Neural crest cell (in vitro differentiated cells): ENCODE measurements at regions not wholly inside any gene's neighbourhood (a gene's known extent, or its start where the extent isn't known, plus 50 kb on each side); places are given as distances from the start of the nearest gene placed in this dataset.

Source experiments
- DNase-seq: peaks from one replicate; pipeline ENCODE4 v3.0.0; 2021; ENCODE audit warnings: low read depth, mixed read lengths, low spot score
- H3K27ac Mint-ChIP-seq: one replicate; pipeline ENCODE4 v1.8.0; 2021; ENCODE audit warnings: mild to moderate bottlenecking, mixed read lengths; ENCODE audit not compliant: unreplicated experiment
- H3K27me3 Mint-ChIP-seq: 2 replicates; pipeline ENCODE4 v1.8.0; 2021; ENCODE audit warnings: low read depth, mild to moderate bottlenecking, mixed read lengths
- H3K36me3 Mint-ChIP-seq: 2 replicates; pipeline ENCODE4 v1.8.0; 2021; ENCODE audit warnings: low read depth, mild to moderate bottlenecking, mixed read lengths
- H3K4me1 Mint-ChIP-seq: 2 replicates; pipeline ENCODE4 v1.8.0; 2021; ENCODE audit warnings: mixed read lengths
- H3K4me3 Mint-ChIP-seq: one replicate; pipeline ENCODE4 v1.8.0; 2021; ENCODE audit warnings: mild to moderate bottlenecking, mixed read lengths
- H3K9me3 Mint-ChIP-seq: 2 replicates; pipeline ENCODE4 v1.8.0; 2021; ENCODE audit warnings: mixed read lengths
- TF ChIP-seq, protein P1 (sequence below): fragments of 200-600 bp; sonication (generic); conservative IDR thresholded peaks from 2 replicates; pipeline ENCODE4 v1.5.0; 2021; ENCODE audit warnings: antibody characterized with exemption, mild to moderate bottlenecking

DNA sequence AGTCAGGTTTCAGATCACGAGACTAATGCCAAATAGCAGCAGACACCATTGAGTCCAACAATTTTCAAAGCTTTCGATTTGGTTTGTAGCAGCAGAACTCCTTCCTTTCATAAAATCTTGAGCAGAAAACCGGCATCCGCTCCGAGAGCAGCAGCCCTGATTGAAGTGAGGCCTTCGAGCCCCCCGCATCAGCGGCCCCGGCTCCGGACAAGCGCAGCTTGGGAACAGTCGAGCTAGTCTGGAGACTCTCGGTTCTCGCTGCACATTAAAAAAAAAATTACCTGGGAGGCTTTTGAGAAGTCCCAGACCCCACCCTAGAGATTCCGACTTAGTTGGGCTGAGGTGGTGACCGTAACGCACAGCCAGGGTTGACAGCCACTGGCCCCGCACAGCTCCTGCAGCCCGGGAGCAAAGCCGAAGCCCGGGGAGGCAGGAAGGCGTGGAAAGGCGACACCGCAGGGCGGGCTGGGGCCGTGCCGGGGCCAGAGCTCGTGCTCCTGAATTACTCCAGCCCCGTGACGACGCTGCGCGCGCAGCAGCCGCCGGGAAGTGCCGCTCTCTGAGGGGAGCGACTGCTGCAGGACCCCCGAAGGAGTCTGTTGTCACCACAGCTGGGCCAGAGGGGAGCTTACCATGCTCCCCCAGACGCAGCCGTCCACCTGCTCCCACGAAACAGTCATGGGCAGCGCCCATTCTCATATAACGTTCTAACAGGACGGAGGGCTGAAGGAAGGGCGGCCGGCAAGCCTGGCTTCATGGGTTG lies 57.8 kb downstream of the SPATA19 start:
- TF ChIP-seq, protein P1, sequence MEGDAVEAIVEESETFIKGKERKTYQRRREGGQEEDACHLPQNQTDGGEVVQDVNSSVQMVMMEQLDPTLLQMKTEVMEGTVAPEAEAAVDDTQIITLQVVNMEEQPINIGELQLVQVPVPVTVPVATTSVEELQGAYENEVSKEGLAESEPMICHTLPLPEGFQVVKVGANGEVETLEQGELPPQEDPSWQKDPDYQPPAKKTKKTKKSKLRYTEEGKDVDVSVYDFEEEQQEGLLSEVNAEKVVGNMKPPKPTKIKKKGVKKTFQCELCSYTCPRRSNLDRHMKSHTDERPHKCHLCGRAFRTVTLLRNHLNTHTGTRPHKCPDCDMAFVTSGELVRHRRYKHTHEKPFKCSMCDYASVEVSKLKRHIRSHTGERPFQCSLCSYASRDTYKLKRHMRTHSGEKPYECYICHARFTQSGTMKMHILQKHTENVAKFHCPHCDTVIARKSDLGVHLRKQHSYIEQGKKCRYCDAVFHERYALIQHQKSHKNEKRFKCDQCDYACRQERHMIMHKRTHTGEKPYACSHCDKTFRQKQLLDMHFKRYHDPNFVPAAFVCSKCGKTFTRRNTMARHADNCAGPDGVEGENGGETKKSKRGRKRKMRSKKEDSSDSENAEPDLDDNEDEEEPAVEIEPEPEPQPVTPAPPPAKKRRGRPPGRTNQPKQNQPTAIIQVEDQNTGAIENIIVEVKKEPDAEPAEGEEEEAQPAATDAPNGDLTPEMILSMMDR = no peak
- H3K27me3 Mint-ChIP-seq = peaks cover 9% of the 10 kb centered on the region
- DNase-seq = no peak

DNA sequence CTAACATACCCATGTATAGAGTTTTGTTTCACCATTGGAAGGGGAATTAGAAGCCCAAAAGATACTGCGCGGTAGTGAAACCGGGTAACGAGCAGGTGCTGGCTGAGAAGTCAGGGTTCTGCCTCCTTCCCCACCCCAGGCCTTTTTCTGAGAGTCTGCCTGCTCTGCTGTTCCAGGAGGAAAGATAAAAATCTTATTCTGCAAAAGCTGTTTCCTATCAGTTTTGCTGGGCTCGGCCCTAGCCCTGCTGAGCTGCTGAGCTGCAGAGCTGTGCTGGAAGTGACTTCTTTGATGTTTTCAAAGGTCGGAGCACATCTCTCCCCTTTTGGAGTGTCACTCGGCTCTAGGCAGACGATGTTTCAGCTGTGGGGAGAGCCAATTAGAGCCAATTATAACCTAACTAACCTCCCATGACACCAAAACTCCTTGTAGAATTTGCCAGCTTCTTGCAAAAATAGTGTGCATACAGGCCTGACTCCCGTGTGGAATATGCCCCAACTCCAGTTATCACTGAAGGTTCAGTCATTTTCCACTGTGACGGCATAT lies 59.4 kb downstream of the SPATA19 start:
- Mint-ChIP-seq H3K27ac (no peak overlapping the region), H3K27me3 (peaks cover 9% of the 10 kb centered on the region), H3K4me1 (no peaks in the 10 kb centered on the region), H3K4me3 (no peak overlapping the region), H3K36me3 (no peaks in the 10 kb centered on the region), H3K9me3 (peaks cover 9% of the 10 kb centered on the region)
- TF ChIP-seq, protein P1 = no peak
- no peak for DNase-seq

More for the DNA sequence above, 57.8 kb downstream of the SPATA19 start:
- H3K4me1 Mint-ChIP-seq = no peaks in the 10 kb centered on the region
- H3K4me3 Mint-ChIP-seq = no peak overlapping the region
- H3K27ac Mint-ChIP-seq = no peak overlapping the region
- no peaks in the 10 kb centered on the region for H3K36me3 Mint-ChIP-seq
- H3K9me3 Mint-ChIP-seq = peaks cover 6% of the 10 kb centered on the region

DNA sequence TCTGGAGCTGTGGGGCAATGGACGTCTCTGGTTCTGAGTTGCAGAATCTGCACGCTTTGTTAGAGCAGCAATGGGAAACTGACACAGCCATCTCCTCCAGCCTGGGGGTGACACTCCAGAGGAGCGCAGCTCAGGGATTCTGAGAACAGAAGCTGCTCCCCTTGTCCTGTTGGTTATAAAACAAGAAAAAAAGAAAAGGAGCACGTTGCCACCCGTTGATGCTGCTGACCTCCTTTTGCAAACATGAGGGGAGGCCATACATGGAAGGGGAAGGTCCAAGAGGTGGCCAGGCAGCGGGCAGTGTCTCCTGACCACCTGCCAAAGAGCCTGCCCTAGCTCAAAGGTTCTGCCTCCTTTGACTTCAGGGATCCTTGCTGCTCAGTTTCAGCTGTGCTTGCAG lies 61.0 kb downstream of the SPATA19 start:
- Mint-ChIP-seq H3K4me1 (no peaks in the 10 kb centered on the region), H3K36me3 (peaks cover under 1% of the 10 kb centered on the region), H3K27me3 (peaks cover 9% of the 10 kb centered on the region), H3K4me3 (no peak overlapping the region), H3K27ac (no peak overlapping the region), H3K9me3 (peaks cover 9% of the 10 kb centered on the region)
- no peak for DNase-seq
- TF ChIP-seq, protein P1 = no peak

DNA sequence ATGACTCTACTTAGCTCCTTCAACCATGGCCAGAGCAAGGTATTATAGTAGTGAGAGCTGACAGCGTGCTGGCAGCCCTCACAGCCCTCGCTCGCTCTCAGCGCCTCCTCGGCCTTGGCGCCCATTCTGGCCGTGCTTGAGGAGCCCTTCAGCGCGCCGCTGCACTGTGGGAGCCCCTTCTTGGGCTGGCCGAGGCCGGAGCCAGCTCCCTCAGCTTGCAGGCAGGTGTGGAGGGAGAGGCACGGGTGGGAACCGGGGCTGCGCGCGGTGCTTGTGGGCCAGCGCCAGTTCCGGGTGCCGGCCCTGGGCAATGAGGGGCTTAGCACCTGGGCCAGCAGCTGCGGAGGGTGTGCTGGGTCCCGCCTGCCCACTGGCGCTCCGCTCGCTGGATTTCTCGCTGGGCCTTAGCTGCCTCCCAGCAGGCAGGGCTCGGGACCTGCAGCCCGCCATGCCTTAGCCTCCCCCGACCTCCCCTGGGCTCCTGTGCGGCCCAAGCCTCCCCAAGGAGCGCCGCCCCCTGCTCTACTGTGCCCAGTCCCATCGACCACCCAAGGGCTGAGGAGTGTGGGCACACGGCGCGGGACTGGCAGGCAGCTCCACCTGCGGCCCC lies 63.1 kb downstream of the SPATA19 start:
- Mint-ChIP-seq H3K27me3 (peaks cover under 1% of the 10 kb centered on the region), H3K4me3 (no peak overlapping the region), H3K9me3 (peaks cover 9% of the 10 kb centered on the region), H3K36me3 (peaks cover 3% of the 10 kb centered on the region), H3K27ac (no peak overlapping the region), H3K4me1 (peaks cover 4% of the 10 kb centered on the region)
- TF ChIP-seq, protein P1 = no peak
- no peak for DNase-seq

DNA sequence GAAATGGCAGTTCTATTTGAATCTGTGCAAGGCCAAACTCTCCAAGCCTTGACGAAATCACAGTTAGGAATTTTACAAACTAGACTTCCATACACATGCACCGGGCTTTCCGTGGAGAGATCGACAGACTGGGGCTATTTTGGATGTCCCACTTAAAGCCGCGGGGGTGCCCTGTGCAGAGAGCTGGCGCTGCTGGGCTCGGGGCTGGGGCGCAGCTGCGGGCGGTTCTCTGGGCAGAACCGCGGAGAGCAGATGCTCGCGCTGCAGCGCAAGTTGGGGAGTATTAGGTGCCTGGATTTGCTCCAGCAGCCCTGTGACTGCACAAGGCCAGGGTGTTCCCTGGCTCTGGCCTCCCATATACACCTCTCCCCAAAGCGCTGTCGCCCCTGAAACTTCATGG lies 67.2 kb downstream of the SPATA19 start:
- H3K27ac Mint-ChIP-seq = no peak overlapping the region
- H3K9me3 Mint-ChIP-seq = peaks cover 15% of the 10 kb centered on the region
- H3K4me1 Mint-ChIP-seq = peaks cover 7% of the 10 kb centered on the region
- no peak for DNase-seq
- no peaks in the 10 kb centered on the region for H3K27me3 Mint-ChIP-seq
- TF ChIP-seq, protein P1 = no peak
- no peak overlapping the region for H3K4me3 Mint-ChIP-seq
- peaks cover 15% of the 10 kb centered on the region for H3K36me3 Mint-ChIP-seq
